Muscle of back (tissue), 3 donors: ENCODE measurements at regions not wholly inside any gene's neighbourhood (a gene's known extent, or its start where the extent isn't known, plus 50 kb on each side); places are given as distances from the start of the nearest gene placed in this dataset.

Source experiments
- DNase-seq, 3 donors: peaks; one replicate each; pipeline versions ENCODE4 v3.0.0 to v3.0.0-alpha.2; 2013

DNA sequence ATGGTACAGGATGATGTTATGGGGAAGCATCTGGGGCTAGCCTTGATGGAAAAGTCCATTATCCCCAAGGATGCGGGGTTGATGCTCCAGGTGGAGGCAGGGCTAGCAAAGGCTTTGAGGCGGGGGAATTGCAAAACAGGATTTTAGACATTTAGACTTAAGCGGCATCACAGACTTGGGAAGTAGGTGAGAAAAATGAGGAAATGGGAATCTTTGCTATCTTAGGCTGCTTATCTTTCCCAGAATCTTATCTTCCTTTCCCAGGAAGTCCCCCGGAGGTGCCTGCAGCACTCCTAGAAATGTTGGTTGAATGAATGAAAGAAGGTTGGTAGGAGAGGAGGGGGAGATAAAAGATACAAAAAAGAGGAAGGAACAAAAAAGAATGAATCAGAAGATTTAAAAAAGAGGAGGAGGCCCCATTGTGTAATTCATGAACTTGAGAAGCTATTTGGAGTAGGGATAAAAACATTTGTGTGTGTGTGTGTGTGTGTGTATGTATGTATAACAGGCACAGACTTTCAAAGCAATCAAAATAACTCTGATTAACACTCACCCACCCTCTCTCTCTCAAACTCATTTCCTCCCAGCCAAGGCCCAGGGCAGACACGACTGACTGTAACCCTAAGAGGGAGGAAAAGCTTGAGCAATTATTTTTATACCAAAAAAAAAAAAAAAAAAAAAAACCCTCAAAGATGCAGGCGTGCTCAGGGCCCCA, 62.5 kb upstream of the TBX3 start:
- no peak for DNase-seq

GRCh38 chr12:114744691-114745090, 60.7 kb upstream of the TBX3 start:
- DNase-seq = peak; percentile 51 to 93 (median 80)

- no peak for DNase-seq
Observed at GRCh38 chr12:114744285-114744684, 60.3 kb upstream of the TBX3 start.

GRCh38 chr12:114743799-114744198, 59.8 kb upstream of the TBX3 start:
- DNase-seq = no peak

DNA sequence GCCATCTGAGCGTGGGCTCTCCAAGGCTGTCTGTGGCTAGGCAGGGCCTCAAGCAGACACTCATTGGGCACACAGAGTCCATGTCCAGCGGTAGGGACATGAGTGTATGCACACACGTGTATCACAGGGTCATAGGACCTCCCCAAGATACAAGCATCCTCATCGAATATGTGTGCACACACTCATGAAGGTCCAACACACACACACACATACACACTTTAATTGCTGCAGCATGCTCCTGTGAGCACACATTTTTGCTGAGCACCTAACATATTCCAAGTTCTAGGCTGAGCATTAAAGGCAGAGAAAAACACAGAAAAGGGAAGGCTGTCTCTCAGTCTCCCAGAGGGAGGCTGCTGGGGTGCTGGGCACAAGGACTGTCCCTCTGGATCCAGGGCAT, 59.3 kb upstream of the TBX3 start:
- DNase-seq = no peak

DNA sequence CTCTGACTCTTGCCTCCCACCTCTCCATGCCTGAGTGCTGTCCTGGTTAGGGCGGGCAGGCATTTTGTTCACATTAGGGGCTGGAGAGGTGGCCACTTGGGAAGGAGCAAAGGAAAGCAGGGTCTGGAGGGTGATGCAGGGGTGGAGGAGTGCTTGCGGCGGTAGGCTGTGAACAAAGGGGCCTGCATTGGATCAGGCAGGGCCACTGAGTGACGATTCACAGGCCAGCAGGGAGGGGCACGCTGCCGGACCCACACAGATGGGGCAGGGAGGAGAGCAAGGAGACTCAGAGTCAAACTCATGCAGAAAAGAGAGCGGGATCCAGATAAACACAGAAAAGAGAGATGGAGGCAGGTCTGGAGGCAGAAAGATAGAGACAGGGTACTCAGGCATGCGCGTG, 58.4 kb upstream of the TBX3 start:
- DNase-seq = no peak

DNA sequence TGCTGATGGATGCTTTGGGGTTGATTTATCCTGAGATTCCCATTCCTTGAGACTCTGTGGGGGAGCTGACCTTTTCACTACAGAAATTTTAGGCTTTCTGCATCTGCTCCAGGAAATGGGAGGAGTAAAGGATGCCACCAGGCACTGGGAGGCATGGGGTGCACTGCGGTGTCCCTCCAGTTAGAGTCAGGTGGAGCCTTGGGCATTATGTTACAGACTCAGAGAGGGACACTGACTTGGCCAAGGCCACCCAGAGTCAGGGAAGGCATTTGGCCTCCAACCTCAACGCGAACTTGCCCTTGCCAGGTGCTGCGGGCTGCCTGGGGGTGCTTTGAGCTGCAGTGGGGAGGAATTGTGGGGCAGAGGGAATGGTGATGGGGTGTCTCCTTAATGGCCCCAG, 58.0 kb upstream of the TBX3 start:
- no peak for DNase-seq

GRCh38 chr12:114740448-114740847, 56.5 kb upstream of the TBX3 start:
- DNase-seq = no peak

DNA sequence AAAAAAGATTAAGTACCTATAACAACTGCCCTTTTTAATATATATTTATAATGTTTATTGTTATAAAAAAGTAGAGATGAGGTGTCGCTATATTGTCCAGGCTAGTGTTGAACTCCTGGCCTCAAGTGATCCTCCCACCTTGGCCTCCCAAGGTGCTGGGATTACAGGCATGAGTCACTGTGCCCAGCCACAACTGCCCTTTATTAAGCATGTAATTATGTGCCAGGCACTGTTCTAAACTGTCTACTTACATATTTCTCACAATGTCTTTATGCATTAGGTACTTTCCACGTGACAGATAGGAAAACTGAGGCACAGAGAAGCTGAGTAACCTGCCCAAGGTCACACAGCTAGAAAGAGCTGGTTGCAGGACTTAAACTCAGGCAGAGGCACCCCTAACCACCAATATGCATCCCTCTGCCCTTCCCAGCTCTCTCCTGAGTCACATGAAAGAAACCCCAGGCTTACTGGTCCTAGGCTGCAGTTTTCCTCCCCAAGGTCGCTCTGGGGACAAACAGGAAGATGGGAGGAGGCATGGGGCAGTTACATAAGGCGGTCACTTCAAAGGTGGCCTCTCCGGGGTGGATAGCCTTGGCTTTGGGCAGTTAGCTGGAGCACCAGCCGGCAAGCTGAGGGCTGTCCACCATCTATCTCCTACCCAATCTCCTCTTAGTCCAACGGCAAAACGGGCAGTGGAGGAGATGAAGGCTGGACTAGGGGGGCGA, 54.6 kb upstream of the TBX3 start:
- DNase-seq = no peak

GRCh38 chr12:114735680-114736374, 51.9 kb upstream of the TBX3 start:
- no peak for DNase-seq

DNA sequence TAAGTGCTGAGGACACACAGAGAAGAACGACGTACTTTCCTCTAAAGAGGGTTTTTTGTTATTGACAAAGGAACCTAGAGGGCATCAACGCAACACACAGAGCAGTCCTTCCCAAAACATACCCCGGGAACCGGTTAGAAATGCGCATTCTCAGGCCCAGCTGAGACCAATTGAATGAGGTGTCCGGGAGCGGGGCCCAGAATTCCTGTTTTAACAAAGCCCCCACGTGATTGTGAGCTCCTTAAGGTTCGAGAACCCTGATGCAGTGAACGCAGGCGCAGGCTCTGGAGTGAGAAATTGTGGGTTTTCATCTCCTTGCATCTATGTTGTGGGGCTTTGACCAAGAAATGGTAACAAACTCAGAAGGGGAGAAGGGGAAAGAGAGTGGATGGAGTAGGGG, 51.0 kb upstream of the TBX3 start:
- no peak for DNase-seq

DNA sequence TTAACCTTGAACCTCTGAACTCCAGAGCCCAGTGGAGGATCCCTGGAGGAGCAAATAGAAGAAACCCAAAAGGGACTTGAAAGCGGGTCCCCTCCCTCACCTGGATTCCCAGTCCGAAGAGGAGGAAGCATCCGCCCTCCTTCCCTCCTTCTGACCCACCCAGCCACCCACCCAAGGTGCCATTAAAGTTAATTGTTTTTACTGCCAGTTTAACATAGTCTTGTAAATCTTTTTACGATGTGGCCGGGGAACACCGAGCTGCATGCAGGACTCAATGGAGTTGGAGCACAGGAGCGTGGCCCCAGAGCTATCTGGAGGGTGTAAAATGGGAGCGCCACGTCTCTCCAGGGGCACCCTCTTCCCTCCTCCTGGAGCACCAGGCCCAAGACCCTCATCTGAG, 49.9 kb upstream of the TBX3 start:
- DNase-seq = no peak
